ENCODE measurements at regions not wholly inside any gene's neighbourhood (a gene's known extent, or its start where the extent isn't known, plus 50 kb on each side); places are given as distances from the start of the nearest gene placed in this dataset.

GRCh38 chr5:171571663-171572062 lies 152.2 kb downstream of the FGF18 start:
- TF ChIP-seq, protein P1, sequence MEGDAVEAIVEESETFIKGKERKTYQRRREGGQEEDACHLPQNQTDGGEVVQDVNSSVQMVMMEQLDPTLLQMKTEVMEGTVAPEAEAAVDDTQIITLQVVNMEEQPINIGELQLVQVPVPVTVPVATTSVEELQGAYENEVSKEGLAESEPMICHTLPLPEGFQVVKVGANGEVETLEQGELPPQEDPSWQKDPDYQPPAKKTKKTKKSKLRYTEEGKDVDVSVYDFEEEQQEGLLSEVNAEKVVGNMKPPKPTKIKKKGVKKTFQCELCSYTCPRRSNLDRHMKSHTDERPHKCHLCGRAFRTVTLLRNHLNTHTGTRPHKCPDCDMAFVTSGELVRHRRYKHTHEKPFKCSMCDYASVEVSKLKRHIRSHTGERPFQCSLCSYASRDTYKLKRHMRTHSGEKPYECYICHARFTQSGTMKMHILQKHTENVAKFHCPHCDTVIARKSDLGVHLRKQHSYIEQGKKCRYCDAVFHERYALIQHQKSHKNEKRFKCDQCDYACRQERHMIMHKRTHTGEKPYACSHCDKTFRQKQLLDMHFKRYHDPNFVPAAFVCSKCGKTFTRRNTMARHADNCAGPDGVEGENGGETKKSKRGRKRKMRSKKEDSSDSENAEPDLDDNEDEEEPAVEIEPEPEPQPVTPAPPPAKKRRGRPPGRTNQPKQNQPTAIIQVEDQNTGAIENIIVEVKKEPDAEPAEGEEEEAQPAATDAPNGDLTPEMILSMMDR (IDR thresholded peaks at IDR 0.05): no peak
- Mint-ChIP-seq H3K36me3 (ENCODE audit: low read depth) (peaks cover 5% of the 10 kb centered on the region), H3K27ac (no peak overlapping the region), H3K4me1 (no peaks in the 10 kb centered on the region), H3K4me3 (no peak overlapping the region), H3K9me3 (peaks cover 24% of the 10 kb centered on the region), H3K27me3 (peaks cover 7% of the 10 kb centered on the region)
- POLR2A ChIA-PET: no interaction called here
- ATAC-seq (ENCODE audit: low read depth): no peak
- no peak for DNase-seq
- intact Hi-C loops (cut with micrococcal nuclease): no loop called here
- CTCF ChIA-PET: no interaction called here

GRCh38 chr5:171573021-171573420 lies 153.6 kb downstream of the FGF18 start:
- Mint-ChIP-seq H3K36me3 (ENCODE audit: low read depth) (peaks cover 5% of the 10 kb centered on the region), H3K9me3 (peaks cover 18% of the 10 kb centered on the region), H3K4me3 (no peak overlapping the region), H3K27ac (no peak overlapping the region), H3K27me3 (peaks cover 5% of the 10 kb centered on the region), H3K4me1 (no peaks in the 10 kb centered on the region)
- TF ChIP-seq, protein P1 (IDR thresholded peaks at IDR 0.05): no peak
- CTCF ChIA-PET: no interaction called here
- intact Hi-C loops (cut with micrococcal nuclease): no loop called here
- POLR2A ChIA-PET: no interaction called here
- no peak for DNase-seq
- ATAC-seq (ENCODE audit: low read depth): no peak

- ChIA-PET POLR2A (no interaction called here), CTCF (no interaction called here)
- DNase-seq: no peak
- peaks cover 2% of the 10 kb centered on the region for H3K36me3 Mint-ChIP-seq (ENCODE audit: low read depth)
- TF ChIP-seq, protein P1 (IDR thresholded peaks at IDR 0.05): no peak
- no peaks in the 10 kb centered on the region for H3K4me1 Mint-ChIP-seq
- intact Hi-C loops (cut with micrococcal nuclease): no loop called here
- no peak overlapping the region for H3K4me3 Mint-ChIP-seq
- H3K27me3 Mint-ChIP-seq: peaks cover 3% of the 10 kb centered on the region
- no peak for ATAC-seq (ENCODE audit: low read depth)
- H3K9me3 Mint-ChIP-seq: peaks cover 13% of the 10 kb centered on the region
- no peak overlapping the region for H3K27ac Mint-ChIP-seq
These were observed 154.2 kb downstream of the FGF18 start for GRCh38 chr5:171573451-171574225.

GRCh38 chr5:171574376-171574775 lies 154.9 kb downstream of the FGF18 start:
- Mint-ChIP-seq H3K4me1 (no peaks in the 10 kb centered on the region), H3K27me3 (peaks cover 1% of the 10 kb centered on the region), H3K27ac (no peak overlapping the region), H3K36me3 (ENCODE audit: low read depth) (no peaks in the 10 kb centered on the region), H3K9me3 (peaks cover 9% of the 10 kb centered on the region), H3K4me3 (no peak overlapping the region)
- ChIA-PET CTCF (no interaction called here), POLR2A (no interaction called here)
- intact Hi-C loops (cut with micrococcal nuclease): no loop called here
- TF ChIP-seq, protein P1 (IDR thresholded peaks at IDR 0.05): no peak
- no peak for ATAC-seq (ENCODE audit: low read depth)
- DNase-seq: no peak

- POLR2A ChIA-PET: no interaction called here
- intact Hi-C loops (cut with micrococcal nuclease): no loop called here
- no peaks in the 10 kb centered on the region for H3K36me3 Mint-ChIP-seq (ENCODE audit: low read depth)
- CTCF ChIA-PET: no interaction called here
- no peaks in the 10 kb centered on the region for H3K4me1 Mint-ChIP-seq
- TF ChIP-seq, protein P1 (IDR thresholded peaks at IDR 0.05): no peak
- DNase-seq (no peak), ATAC-seq (ENCODE audit: low read depth) (no peak)
- H3K9me3 Mint-ChIP-seq: peaks cover 2% of the 10 kb centered on the region
- no peak overlapping the region for H3K4me3 Mint-ChIP-seq
- H3K27ac Mint-ChIP-seq: no peak overlapping the region
- H3K27me3 Mint-ChIP-seq: peaks cover 2% of the 10 kb centered on the region
These were observed 155.9 kb downstream of the FGF18 start for GRCh38 chr5:171575386-171575785.

Data from activated B cell treated with CpG ODN at 0.5 μM for 24 hours (primary cell).